Stimulated activated CD4-positive, alpha-beta T cell treated with anti-CD3 and anti-CD28 coated beads, Interleukin-2, amount 100 ng/mL, for 4 hours (primary cell): ENCODE measurements at regions not wholly inside any gene's neighbourhood (a gene's known extent, or its start where the extent isn't known, plus 50 kb on each side); places are given as distances from the start of the nearest gene placed in this dataset.
"Not testable (repeated sequence)": the region's sequence is repeated elsewhere in the genome, so short reads cannot be mapped to it uniquely, and the experiment has no call there.

ENCODE experiments used
- DNase-seq: peaks from one replicate; pipeline ENCODE4 v3.0.0-alpha.2; 2020; ENCODE audit warnings: low read depth

- DNase-seq = no peak
Measured at GRCh38 chr14:84436528-84436927, 1093.4 kb upstream of the FLRT2 start.

DNA sequence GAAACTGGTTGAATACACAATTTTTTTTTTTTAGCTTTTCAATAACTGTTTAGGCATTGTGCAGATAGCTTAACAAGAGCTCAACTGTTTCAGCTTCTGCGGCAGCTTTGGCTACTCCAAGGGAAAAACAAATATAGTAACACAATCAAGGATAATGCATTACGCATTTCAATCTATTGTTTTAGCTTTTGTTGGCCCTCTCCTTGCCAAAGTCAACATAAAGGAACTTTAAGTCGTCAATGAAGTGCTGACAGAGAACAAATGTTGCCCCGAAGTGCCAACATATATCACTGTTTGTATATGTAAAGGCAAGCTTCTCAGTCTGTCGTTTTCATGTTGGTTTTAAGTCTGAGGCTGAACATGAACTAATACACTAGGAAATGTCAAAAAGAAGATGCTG is 1087.4 kb upstream of the FLRT2 start:
- no peak for DNase-seq

- DNase-seq = no peak
Measured at GRCh38 chr14:84445486-84445885, 1084.5 kb upstream of the FLRT2 start.

DNA sequence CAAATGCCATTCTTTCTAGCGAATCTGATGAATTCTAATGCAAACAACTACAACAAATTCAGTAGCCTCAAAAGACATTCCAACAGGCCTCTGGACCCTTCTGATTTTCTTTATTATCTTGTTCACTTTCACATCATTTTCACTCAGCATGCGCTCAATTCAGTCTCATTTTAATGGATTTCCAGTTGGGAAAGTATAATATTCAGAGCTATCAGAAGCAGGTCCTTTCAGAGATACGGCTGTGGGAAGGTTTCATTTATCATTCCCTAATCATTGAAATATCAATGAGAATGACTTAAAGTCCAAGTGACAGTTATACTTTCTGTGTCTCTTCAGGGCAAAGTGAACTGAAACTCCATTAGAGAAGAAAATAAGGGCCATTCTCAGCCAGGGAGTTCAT is 1083.7 kb upstream of the FLRT2 start:
- DNase-seq = no peak

DNA sequence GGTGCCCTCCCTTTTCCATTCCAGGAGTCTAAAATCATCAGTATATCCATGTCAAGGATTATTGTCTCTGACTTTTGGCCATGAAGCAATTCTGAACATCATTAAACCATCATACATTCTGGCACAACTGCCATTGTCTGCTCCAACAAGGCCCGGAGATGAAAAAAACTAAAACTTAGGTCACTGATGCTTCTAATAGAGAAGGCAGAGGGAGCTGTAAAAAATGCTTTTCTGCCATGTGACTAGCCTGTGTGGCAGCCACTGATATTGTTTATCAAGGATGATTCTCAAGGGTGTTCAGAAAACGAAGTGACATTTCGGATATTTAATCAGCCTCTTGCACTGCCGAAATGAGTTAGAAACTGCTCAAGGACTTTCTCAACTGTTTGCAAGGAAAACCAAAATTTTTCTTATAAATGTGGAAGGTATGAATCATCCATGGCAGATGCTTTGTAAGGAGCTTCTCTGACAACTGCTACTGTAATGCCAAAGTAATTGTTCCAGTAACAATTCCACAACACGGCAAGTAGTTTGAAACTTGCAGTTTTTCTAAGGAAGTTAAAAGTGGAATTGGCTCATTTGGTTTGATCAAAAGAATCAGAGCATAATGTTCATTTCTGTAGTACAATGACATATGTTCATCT is 1076.5 kb upstream of the FLRT2 start:
- DNase-seq = no peak

DNA sequence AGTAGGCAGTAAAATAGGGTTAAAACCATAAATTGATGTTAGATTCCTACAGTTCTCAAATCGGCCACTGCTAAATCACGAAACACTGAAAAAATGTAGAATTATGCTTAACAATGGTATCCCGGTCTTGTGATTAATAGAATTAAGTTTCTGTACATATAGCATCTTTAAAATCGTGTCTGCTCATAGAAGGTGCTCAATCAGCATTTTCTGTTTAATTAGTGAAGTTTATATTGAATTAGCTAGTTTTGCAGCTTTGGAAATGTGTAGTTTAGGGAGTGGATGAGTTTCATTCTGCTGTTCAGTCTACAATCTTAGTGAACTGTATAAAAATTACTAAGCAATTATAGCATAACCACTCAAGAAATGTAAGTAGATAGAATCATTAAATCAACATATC is 1075.8 kb upstream of the FLRT2 start:
- no peak for DNase-seq

GRCh38 chr14:84456946-84457345 is 1073.0 kb upstream of the FLRT2 start:
- DNase-seq = no peak

DNA sequence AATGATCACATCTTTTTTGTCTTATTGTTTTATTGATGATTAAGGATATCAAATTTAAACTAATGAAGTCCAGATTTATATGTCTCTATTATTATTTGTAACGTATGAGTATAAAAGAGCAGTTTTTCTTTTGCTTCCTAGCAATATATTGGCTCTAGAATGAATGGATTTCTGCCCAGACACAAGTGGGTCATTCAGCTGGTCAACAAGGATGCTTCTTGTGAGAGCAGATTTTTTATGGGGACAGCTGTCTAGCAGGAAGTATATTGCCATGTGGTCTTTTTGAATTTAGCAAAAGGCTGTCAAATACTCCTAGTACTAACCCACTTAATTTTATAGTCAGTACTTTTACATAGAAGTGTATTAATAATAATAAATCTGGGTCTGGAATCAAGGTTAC is 1071.1 kb upstream of the FLRT2 start:
- DNase-seq = no peak

DNA sequence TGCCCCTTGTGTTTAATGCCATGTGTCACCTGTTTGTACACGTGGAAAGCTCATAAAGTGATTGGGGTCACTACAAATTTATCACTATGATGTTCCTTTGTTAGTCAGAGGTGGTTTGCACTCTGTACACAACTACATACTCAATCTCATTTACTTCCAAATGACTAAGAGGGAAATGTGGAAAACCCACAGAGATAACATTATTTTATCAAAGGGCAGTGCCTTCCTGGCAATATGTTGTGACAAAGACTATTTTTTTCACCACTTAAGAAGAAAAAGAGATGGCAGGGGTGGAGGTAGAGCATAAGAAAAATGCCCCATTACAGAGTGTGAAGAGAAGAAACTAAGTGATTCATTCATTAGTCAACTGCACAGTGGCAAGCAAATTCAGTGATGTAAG is 1064.1 kb upstream of the FLRT2 start:
- DNase-seq = no peak

DNA sequence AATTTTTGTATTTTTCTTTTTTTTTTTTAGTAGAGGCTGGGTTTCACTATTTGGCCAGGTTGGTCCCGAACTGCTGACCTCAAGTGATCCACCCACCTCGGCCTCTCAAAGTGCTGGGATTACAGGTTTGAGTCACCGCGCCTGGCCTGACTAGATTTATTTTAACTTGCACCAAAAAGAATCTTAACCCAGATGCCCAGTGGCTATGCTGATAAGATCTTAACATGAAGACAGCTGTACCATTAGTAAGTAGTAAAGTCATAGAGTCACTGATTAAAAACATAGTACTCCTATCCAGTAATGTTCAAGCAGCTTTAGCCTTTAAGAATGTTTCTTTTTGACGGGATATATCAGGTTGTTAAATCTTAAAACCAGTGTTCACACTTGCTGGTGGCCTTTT is 1061.8 kb upstream of the FLRT2 start:
- DNase-seq = no peak

GRCh38 chr14:84477996-84478395 is 1051.9 kb upstream of the FLRT2 start:
- DNase-seq = no peak

GRCh38 chr14:84482256-84483071 is 1047.5 kb upstream of the FLRT2 start:
- no peak for DNase-seq

- DNase-seq = no peak
Measured at GRCh38 chr14:84483072-84483420, 1046.9 kb upstream of the FLRT2 start.

GRCh38 chr14:84484243-84484642 is 1045.7 kb upstream of the FLRT2 start:
- not testable (repeated sequence) for DNase-seq

DNA sequence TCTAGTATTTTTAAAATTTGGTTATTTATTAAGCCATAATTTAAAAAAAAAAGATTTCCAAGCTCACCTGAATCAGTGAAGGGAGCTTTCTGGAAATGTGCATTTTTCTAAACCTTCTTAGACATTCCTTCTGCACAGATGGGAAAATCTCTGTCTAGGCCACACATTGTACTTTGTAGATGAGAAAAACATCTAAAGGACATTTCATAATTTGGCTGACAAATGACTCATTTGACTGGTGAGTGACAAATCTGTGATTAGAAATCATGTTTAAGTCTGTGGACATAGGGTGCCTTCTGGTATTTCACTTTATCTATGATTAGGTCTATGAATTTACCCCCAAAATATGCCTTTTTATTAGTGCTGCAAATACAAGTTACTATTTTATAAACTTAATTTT is 1044.9 kb upstream of the FLRT2 start:
- DNase-seq = no peak

DNA sequence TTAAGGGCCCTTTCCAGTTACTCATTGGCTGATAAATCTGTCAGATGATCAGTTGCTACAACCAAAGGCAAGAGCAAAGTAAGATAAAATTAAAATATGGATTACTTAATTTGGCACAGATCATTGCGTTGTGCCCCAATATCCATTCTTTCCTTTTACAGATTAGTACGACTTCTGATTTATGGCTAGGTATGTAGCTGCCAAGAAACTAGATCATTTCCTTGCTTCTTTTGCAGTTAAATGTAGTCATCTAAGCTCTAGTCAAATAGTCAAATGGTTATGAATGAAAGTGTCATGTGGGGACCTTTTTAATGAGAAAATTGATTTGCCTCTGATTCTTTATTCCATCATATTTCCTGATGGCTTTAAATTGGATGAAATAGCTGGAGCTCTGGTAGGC is 1039.9 kb upstream of the FLRT2 start:
- no peak for DNase-seq

- no peak for DNase-seq
Measured at GRCh38 chr14:84492685-84493084, 1037.3 kb upstream of the FLRT2 start.

DNA sequence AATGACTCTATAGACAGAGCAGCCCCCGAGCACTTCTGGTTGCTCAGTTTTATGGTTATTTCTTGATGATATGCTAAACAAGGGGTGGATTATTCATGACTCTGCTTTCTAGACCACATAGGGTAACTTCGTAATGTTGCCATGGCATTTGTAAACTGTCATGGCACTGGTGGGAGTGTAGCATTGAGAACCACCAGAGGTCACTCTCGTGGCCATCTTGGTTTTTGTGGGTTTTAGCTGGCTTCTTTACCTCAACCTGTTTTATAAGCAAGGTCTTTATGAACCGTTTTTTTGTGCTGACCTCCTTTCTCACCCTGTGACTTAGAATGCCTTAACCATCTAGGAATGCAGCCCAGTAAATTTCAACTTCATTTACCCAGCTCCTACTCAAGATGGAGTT is 1036.2 kb upstream of the FLRT2 start:
- DNase-seq = no peak

- no peak for DNase-seq
Measured at GRCh38 chr14:84496677-84497076, 1033.3 kb upstream of the FLRT2 start.

GRCh38 chr14:84512823-84513222 is 1017.1 kb upstream of the FLRT2 start:
- not testable (repeated sequence) for DNase-seq

- DNase-seq = no peak
Measured at GRCh38 chr14:84519836-84520235, 1010.1 kb upstream of the FLRT2 start.

DNA sequence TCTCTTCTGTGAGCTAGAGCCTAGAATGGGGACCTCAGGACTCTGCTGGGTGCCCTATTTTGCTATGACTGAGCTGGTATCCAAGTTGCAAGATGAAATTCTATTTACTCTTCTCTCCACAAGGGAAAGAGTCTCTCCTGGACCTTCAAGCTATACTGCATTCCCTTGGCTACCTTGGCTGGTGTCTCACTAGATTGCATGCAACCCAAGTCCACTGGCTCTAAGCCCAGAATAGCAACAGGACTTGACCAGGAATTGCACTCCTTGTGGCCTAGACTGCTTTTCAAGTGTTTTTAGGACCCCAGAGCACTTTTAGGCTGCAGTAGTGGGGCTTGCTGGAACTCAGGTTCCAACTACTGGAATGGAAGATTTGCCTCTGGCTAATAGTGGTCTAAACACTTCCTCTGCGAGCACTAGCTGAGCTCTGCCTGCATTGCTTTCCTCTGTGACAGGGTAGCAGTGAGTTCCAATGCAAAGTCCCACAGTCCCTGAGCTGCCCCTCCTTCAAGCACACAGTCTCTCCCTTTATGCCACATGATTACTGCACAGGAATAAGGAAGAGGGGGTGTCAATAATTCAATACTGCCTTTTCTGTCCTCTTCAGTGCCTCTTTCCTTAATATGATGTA is 1009.1 kb upstream of the FLRT2 start:
- no peak for DNase-seq

DNA sequence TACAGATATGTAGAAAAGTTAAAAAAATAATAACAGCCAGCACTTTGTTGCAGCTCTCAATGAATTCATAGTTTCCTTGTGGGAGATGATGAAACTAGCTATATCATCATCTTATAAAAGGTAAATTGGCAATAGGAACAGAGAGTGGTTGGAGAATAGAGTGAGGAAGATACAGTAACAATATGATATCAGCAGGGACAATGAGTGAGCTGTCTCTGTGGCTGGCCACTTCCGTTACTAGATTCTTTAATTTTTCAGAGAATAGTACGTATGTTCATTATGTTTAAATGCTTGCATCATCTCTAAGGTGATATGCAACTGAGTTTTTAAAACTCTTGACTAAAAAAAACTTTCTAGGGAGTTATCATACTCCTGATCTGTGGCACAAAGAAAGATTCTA is 1006.2 kb upstream of the FLRT2 start:
- DNase-seq = no peak

DNA sequence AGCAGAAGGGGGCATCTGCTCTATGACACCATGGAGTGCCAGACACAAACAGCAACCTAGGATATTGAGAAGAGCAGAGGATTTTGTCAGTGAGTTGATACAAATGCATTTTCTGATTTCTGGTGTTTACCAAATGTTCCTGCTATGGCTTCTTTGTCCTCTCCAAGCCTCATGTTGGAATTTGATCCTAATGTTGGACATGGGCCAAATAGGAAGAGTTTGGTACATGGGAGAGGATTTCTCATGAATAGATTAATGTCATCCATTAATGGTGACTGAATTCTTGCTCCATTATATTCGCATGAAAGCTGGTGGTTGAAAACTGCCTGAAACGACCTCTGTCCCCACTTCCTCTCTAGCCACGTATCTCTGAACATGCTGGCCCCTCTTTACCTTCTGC is 1002.2 kb upstream of the FLRT2 start:
- DNase-seq = no peak
